ENCODE measurements at regions not wholly inside any gene's neighbourhood (a gene's known extent, or its start where the extent isn't known, plus 50 kb on each side); places are given as distances from the start of the nearest gene placed in this dataset.

DNA sequence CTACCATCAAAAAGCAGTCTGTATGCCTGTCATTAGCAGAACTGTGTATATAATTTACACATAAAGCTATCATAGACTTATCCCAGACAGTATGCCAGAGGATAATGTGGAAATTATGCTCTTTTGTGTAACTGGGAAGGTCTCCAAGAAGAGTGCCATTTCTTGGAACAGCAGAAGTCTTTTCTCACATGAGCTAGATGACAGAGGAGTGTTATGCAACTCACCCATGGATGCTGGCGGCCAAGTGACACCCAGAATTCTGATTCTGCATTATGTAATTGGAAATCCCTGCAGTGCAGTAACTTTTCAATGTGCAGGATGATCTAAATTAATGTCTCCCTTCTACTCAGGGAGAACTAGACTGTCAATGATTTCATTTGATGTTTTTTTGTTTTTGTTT, 160.0 kb downstream of the UBE2E3 start:
- ChIA-PET RAD21 (ENCODE audit: low non-redundant PET in 1 of 2, low total read pairs in 2 of 2, uncharacterized antibody in 2 of 2, unreplicated experiment in 2 of 2) (no interaction called here), CTCF (no interaction called here), POLR2A (no interaction called here)
- no peak overlapping the region for H3K4me3 ChIP-seq (replicated peaks in 1 of 2; ENCODE audit: low read depth in 1 of 2, low read length in 2 of 2)
- intact Hi-C loops (cut with micrococcal nuclease): no loop called here
- H4K20me1 ChIP-seq (ENCODE audit: insufficient read depth): no peaks in the 10 kb centered on the region
- BruUV-seq (replicated peaks): no TSS peak
- DNase-seq (ENCODE audit: low read depth, low spot score) (no peak), ATAC-seq (no peak)
- H3K79me2 ChIP-seq (ENCODE audit: insufficient read depth, low read length): no peaks in the 10 kb centered on the region
- no peak overlapping the region for H2AFZ ChIP-seq (ENCODE audit: low read depth, low read length, poor library complexity, severe bottlenecking)
- no peaks in the 10 kb centered on the region for H3K27me3 ChIP-seq (ENCODE audit: insufficient read depth, low read length)
- no peak overlapping the region for H3K9ac ChIP-seq (ENCODE audit: low read length)
- no peaks in the 10 kb centered on the region for H3K9me3 ChIP-seq (ENCODE audit: control insufficient read depth in 1 of 2, insufficient read depth in 1 of 2, low read depth in 1 of 2, low read length in 2 of 2)
- H3K27ac ChIP-seq (ENCODE audit: low read depth, low read length): no peak overlapping the region
- no peaks in the 10 kb centered on the region for H3K36me3 ChIP-seq (ENCODE audit: control insufficient read depth in 1 of 2, insufficient read depth in 2 of 2, low read length in 2 of 2)
- no peaks in the 10 kb centered on the region for H3K9me2 ChIP-seq (ENCODE audit: insufficient read depth)
- no peak overlapping the region for H3K4me2 ChIP-seq (ENCODE audit: low read length)
- TF ChIP-seq POLR2AphosphoS5 (IDR thresholded peaks at IDR 0.05; ENCODE audit: low read depth, low read length): no peak
- no peak for TF ChIP-seq ELF1 (IDR thresholded peaks at IDR 0.05; ENCODE audit: borderline replicate concordance, low read depth)
- no peaks in the 10 kb centered on the region for H3K4me1 ChIP-seq (ENCODE audit: control insufficient read depth in 1 of 2, insufficient read depth in 2 of 2, low read length in 2 of 2)

- no peak overlapping the region for H3K27ac ChIP-seq (ENCODE audit: low read depth, low read length)
- BruUV-seq (replicated peaks): no TSS peak
- no peak for ATAC-seq
These were observed 160.5 kb downstream of the UBE2E3 start for GRCh38 chr2:181140928-181141327.

More at GRCh38 chr2:181140928-181141327, 160.5 kb downstream of the UBE2E3 start:
- no peaks in the 10 kb centered on the region for H3K9me2 ChIP-seq (ENCODE audit: insufficient read depth)
- no peak for DNase-seq (ENCODE audit: low read depth, low spot score)
- ChIA-PET CTCF (no interaction called here), RAD21 (ENCODE audit: low non-redundant PET in 1 of 2, low total read pairs in 2 of 2, uncharacterized antibody in 2 of 2, unreplicated experiment in 2 of 2) (no interaction called here), POLR2A (no interaction called here)
- no peaks in the 10 kb centered on the region for H3K36me3 ChIP-seq (ENCODE audit: control insufficient read depth in 1 of 2, insufficient read depth in 2 of 2, low read length in 2 of 2)
- H2AFZ ChIP-seq (ENCODE audit: low read depth, low read length, poor library complexity, severe bottlenecking): no peak overlapping the region
- H3K9me3 ChIP-seq (ENCODE audit: control insufficient read depth in 1 of 2, insufficient read depth in 1 of 2, low read depth in 1 of 2, low read length in 2 of 2): no peaks in the 10 kb centered on the region
- TF ChIP-seq SRF (IDR thresholded peaks at IDR 0.05; ENCODE audit: low read depth) (no peak), ZFX (IDR thresholded peaks at IDR 0.05) (no peak), REST (IDR thresholded peaks at IDR 0.05; ENCODE audit: low read depth) (no peak), POLR2A (IDR thresholded peaks at IDR 0.05; ENCODE audit: borderline replicate concordance, extremely low read depth, insufficient read depth, insufficient read length) (no peak), RAD21 (IDR thresholded peaks at IDR 0.05; ENCODE audit: low read depth) (no peak), ZNF274 (IDR thresholded peaks at IDR 0.05; ENCODE audit: low read depth, low read length) (no peak), CEBPB (IDR thresholded peaks at IDR 0.05; ENCODE audit: low read depth) (no peak), CBX3 (IDR thresholded peaks at IDR 0.05; ENCODE audit: low read depth) (no peak), FOSL1 (IDR thresholded peaks at IDR 0.05; ENCODE audit: low read depth) (no peak)
- TF ChIP-seq, protein P1, sequence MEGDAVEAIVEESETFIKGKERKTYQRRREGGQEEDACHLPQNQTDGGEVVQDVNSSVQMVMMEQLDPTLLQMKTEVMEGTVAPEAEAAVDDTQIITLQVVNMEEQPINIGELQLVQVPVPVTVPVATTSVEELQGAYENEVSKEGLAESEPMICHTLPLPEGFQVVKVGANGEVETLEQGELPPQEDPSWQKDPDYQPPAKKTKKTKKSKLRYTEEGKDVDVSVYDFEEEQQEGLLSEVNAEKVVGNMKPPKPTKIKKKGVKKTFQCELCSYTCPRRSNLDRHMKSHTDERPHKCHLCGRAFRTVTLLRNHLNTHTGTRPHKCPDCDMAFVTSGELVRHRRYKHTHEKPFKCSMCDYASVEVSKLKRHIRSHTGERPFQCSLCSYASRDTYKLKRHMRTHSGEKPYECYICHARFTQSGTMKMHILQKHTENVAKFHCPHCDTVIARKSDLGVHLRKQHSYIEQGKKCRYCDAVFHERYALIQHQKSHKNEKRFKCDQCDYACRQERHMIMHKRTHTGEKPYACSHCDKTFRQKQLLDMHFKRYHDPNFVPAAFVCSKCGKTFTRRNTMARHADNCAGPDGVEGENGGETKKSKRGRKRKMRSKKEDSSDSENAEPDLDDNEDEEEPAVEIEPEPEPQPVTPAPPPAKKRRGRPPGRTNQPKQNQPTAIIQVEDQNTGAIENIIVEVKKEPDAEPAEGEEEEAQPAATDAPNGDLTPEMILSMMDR (IDR thresholded peaks at IDR 0.05 in 2 of 3, conservative IDR thresholded peaks at IDR 0.05 in 1 of 3; ENCODE audit: borderline replicate concordance in 1 of 3, insufficient read depth in 1 of 3, low read depth in 2 of 3, low read length in 2 of 3): no peak
- no peak overlapping the region for H3K4me3 ChIP-seq (replicated peaks in 1 of 2; ENCODE audit: low read depth in 1 of 2, low read length in 2 of 2)
- no peaks in the 10 kb centered on the region for H3K4me1 ChIP-seq (ENCODE audit: control insufficient read depth in 1 of 2, insufficient read depth in 2 of 2, low read length in 2 of 2)
- H4K20me1 ChIP-seq (ENCODE audit: insufficient read depth): no peaks in the 10 kb centered on the region
- intact Hi-C loops (cut with micrococcal nuclease): no loop called here
- no peaks in the 10 kb centered on the region for H3K27me3 ChIP-seq (ENCODE audit: insufficient read depth, low read length)
- no peaks in the 10 kb centered on the region for H3K79me2 ChIP-seq (ENCODE audit: insufficient read depth, low read length)
- no peak overlapping the region for H3K9ac ChIP-seq (ENCODE audit: low read length)
- H3K4me2 ChIP-seq (ENCODE audit: low read length): no peak overlapping the region

Measured in HCT116 (cell line).